DOHH2 (cell line): ENCODE measurements at regions not wholly inside any gene's neighbourhood (a gene's known extent, or its start where the extent isn't known, plus 50 kb on each side); places are given as distances from the start of the nearest gene placed in this dataset.

ENCODE experiments used
- H3F3A ChIP-seq: fragments of 200-600 bp; sonication (generic), shearing (Covaris generic); 2 replicates; pipeline ENCODE4 v1.6.0; 2016; ENCODE audit warnings: antibody characterized with exemption, mild to moderate bottlenecking; ENCODE audit not compliant: control insufficient read depth, insufficient read depth
- H3K27ac ChIP-seq: fragments of 200-600 bp; sonication (generic); 2 replicates; pipeline ENCODE4 v1.5.1; 2014; ENCODE audit warnings: low read depth, mild to moderate bottlenecking, low read length, moderate library complexity
- H3K27me3 ChIP-seq: fragments of 200-600 bp; sonication (generic); 2 replicates; pipeline ENCODE4 v1.6.1; 2014; ENCODE audit warnings: mild to moderate bottlenecking, low read length, mixed read lengths; ENCODE audit not compliant: control insufficient read depth
- H3K36me3 ChIP-seq: fragments of 200-600 bp; sonication (generic); 2 replicates; pipeline ENCODE4 v1.6.1; 2014; ENCODE audit warnings: mild to moderate bottlenecking, low read length, moderate library complexity, mixed read lengths; ENCODE audit not compliant: control insufficient read depth
- H3K4me1 ChIP-seq: fragments of 200-600 bp; sonication (generic); 2 replicates; pipeline ENCODE4 v1.6.1; 2014; ENCODE audit warnings: mild to moderate bottlenecking, low read length, mixed read lengths; ENCODE audit not compliant: control insufficient read depth
- H3K4me2 ChIP-seq: fragments of 200-600 bp; sonication (generic); 2 replicates; pipeline ENCODE4 v1.6.0; 2014; ENCODE audit warnings: mild to moderate bottlenecking, low read length, moderate library complexity
- H3K4me3 ChIP-seq: fragments of 200-600 bp; sonication (generic); 2 replicates; pipeline ENCODE4 v1.5.1; 2014; ENCODE audit warnings: mild to moderate bottlenecking, low read length, mixed read lengths
- H3K79me2 ChIP-seq: fragments of 200-600 bp; sonication (generic); 2 replicates; pipeline ENCODE4 v1.6.1; 2014; ENCODE audit warnings: mild to moderate bottlenecking, low read length, mixed read lengths; ENCODE audit not compliant: control insufficient read depth
- H3K9me2 ChIP-seq: fragments of 200-600 bp; sonication (generic); replicated peaks from 2 replicates; pipeline ENCODE4 v1.6.1; 2014; ENCODE audit warnings: mild to moderate bottlenecking, low read length, mixed read lengths; ENCODE audit not compliant: control insufficient read depth
- H3K9me3 ChIP-seq: fragments of 200-600 bp; sonication (generic); 2 replicates; pipeline ENCODE4 v1.6.1; 2014; ENCODE audit warnings: antibody characterized with exemption, low read length, mixed read lengths; ENCODE audit not compliant: control insufficient read depth, insufficient read depth
- H4K20me1 ChIP-seq: fragments of 200-600 bp; sonication (generic); 2 replicates; pipeline ENCODE4 v1.6.0; 2014; ENCODE audit warnings: low read depth, mild to moderate bottlenecking, antibody characterized with exemption, low read length, moderate library complexity; ENCODE audit not compliant: control insufficient read depth, insufficient read depth
- EZH2phosphoT487 ChIP-seq: fragments of 200-600 bp; sonication (generic); IDR thresholded peaks from 2 replicates; pipeline ENCODE4 v1.6.1; 2017; ENCODE audit warnings: borderline replicate concordance, mild to moderate bottlenecking, antibody characterized with exemption, low read length, moderate library complexity, mixed read lengths
- TF ChIP-seq, protein P1 (sequence below): fragments of 200-600 bp; sonication (generic); IDR thresholded peaks from one replicate; pipeline ENCODE4 v1.5.1; 2014; ENCODE audit warnings: antibody characterized with exemption, mild to moderate bottlenecking, low read depth, low read length; ENCODE audit not compliant: poor library complexity, severe bottlenecking

DNA sequence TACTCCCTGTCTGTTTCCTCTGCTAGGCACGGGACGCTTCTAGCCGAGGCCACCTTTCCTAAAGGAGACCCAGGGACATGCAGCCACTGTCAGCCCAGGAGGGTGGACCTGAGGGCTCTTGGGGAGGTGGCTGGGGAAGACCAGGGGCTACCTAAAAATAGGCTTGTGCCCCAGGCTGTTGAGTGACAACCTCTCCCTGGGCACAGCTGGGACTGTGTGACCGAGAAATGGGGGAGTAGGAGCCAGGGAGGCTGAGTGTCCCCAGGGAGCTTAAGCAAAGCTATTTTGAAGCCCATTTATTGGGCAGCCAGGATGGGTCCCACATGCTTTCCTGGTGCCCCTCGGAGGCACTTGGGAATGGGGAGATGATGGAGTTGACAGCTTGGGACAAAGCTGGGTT, 63.8 kb downstream of the CALML3 start:
- H3K4me1 ChIP-seq, result peaks cover 5% of the 10 kb centered on the region
- no peaks in the 10 kb centered on the region for H3F3A ChIP-seq
- H4K20me1 ChIP-seq, result no peaks in the 10 kb centered on the region
- H3K27ac ChIP-seq, result no peak overlapping the region
- H3K4me3 ChIP-seq, result no peak overlapping the region
- H3K36me3 ChIP-seq, result no peaks in the 10 kb centered on the region
- H3K79me2 ChIP-seq, result no peaks in the 10 kb centered on the region
- no peak overlapping the region for H3K4me2 ChIP-seq
- no peaks in the 10 kb centered on the region for H3K9me2 ChIP-seq
- no peaks in the 10 kb centered on the region for H3K9me3 ChIP-seq
- TF ChIP-seq EZH2phosphoT487, result no peak
- TF ChIP-seq, protein P1, sequence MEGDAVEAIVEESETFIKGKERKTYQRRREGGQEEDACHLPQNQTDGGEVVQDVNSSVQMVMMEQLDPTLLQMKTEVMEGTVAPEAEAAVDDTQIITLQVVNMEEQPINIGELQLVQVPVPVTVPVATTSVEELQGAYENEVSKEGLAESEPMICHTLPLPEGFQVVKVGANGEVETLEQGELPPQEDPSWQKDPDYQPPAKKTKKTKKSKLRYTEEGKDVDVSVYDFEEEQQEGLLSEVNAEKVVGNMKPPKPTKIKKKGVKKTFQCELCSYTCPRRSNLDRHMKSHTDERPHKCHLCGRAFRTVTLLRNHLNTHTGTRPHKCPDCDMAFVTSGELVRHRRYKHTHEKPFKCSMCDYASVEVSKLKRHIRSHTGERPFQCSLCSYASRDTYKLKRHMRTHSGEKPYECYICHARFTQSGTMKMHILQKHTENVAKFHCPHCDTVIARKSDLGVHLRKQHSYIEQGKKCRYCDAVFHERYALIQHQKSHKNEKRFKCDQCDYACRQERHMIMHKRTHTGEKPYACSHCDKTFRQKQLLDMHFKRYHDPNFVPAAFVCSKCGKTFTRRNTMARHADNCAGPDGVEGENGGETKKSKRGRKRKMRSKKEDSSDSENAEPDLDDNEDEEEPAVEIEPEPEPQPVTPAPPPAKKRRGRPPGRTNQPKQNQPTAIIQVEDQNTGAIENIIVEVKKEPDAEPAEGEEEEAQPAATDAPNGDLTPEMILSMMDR, result no peak
- peaks cover 19% of the 10 kb centered on the region for H3K27me3 ChIP-seq
